Activated effector memory CD4-positive, alpha-beta T cell treated with Interleukin-2 at 50 U/mL for 16 hours (primary cell): ENCODE measurements at regions not wholly inside any gene's neighbourhood (a gene's known extent, or its start where the extent isn't known, plus 50 kb on each side); places are given as distances from the start of the nearest gene placed in this dataset.
A peak's percentile ranks its signal among the peaks of the same experiment; 100 is the strongest.
"Not testable (repeated sequence)": the region's sequence is repeated elsewhere in the genome, so short reads cannot be mapped to it uniquely, and the experiment has no call there.

Source experiments
- DNase-seq: peaks from one replicate; pipeline ENCODE4 v3.0.0-alpha.2; 2020

DNA sequence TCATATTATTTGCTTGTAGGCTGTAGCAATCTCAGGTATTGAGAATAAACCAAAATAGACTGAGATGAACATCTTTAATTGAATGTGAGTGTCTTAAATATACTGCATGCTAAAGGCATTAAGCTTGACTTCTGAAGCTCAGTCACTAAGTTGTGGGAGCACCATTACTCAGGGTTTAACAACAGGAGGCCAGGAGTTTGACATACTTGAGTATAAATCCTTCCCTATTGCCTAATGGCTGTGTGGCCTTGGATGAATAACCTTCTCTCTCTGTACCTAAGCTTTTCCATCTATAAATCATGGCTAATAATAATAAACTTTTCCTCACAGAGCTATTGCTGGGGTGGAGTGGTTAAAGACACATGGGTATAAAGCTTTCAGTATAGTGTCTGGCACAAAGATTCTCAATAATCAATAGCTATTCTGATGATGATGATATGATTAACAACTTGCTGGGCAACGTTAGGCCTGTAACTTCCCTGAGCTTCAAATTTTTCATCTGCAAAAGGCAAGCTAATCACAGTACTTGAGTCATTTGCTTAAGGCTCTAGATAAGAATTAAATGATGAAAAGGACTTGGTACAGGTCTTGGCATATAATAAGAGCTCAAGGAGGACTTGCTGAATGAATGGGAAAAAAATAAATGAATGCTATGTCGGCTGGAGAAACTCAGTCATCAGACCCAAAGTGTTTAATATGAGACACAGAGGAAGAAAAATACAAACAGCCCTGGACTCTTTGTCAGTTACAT, 174.0 kb upstream of the IL12B start:
- no peak for DNase-seq

DNA sequence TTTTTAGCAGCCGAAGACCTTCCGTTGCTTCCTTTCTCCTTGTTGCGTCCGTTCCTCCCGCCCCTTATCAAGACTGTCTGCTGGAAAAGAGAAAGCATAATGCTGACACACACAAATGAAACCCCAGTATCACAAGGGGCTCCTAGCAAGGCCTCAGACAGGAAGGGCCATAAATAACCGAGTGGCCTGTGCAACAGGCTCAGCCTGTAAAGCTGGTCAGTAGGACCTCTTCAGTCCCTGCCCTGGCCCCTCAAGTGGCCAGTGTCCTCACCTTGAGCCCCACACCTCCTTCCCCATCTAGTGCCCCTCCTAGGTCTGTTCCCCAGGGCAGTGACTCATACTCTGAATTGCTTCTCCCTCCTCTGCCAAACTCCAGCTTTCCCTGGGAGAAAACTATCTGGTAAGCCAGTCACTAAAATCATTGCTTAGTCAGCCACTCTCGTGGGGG, 174.6 kb upstream of the IL12B start:
- DNase-seq, result no peak

DNA sequence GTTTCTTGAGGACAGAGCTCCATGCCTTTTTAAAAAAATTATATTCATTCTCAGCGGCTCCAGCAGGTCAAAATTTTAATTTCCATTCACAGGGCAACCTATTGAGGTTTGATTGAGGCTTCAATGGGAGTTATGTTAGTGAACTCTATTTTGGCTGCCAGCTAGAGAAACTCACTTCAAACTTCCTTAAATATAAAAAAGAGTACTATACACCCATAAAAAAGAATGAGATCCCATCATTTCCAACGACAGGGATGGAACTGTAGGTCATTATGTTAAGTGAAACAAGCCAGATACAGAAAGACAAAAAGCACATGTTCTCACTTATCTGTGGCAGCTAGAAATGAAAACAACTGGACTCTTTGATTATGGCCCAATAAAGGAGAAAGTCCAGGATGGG, 176.8 kb upstream of the IL12B start:
- no peak for DNase-seq

DNA sequence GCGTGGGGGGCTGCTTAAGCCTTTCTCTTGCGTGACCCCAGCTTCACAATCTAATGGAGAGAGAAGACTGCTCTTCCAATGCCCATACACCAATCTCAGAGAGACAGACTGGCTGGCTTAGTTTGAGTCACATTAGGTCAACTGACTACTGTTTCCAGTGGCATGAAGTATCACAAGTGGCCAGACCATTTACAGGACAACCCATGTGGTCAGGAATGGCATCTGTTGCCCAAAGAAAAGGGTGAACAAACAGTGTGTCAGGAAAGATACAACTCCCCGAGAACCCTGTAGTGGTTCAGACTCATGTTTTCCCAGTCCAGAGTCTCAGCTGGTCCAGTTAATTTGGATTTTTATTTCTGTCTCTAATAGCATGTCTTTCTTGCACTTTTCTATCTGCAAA, 177.4 kb upstream of the IL12B start:
- no peak for DNase-seq

DNA sequence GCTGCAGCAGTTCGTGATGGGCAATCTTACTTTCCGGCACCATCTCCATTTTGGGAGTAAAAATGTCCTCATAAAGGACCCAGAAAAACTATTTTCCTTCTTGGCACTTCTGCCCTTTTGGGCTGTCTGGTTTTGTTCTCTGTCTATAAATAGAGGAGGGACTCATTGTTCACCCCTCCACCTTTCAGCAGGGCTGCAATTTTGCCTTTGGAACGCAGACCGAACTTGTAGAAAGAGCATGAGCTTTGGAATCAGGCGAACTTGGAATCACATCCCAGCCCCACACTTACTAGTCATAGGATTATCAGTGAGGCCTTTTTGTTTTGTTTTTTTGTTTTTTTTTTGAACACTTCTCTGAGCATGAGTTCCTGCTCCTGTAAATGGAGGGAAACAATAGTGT, 178.1 kb upstream of the IL12B start:
- no peak for DNase-seq

DNA sequence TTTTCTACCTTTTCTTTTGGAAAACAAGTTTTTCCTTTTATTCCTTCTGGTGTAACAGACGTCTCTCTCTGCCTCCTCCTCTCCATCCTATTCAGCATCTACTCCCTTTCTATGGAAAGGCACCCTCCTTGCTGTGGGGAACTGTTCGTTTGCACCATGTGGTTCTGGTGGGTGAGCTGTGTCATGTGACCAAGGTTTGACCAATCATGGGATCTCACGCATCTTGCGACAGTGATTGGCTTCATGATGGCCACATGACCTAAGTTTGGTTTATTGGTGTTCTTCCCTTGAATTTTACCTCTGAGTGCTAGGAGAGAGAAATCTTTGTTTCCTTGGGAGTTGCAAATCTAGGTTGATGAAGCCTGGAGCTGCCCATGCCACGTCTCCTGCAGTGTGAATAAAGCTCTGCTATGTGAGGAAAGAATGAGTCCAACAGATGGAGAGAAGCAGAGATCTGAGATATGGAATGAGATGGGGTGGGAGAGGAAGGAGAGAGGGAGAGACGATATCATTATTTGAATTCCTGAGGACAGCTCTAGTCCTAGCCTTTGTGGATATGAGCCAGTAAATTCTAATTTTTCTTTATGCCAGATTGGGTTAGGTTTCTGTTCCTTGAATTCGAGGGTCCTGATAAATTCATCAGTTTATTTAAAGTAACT, 178.8 kb upstream of the IL12B start:
- no peak for DNase-seq

DNA sequence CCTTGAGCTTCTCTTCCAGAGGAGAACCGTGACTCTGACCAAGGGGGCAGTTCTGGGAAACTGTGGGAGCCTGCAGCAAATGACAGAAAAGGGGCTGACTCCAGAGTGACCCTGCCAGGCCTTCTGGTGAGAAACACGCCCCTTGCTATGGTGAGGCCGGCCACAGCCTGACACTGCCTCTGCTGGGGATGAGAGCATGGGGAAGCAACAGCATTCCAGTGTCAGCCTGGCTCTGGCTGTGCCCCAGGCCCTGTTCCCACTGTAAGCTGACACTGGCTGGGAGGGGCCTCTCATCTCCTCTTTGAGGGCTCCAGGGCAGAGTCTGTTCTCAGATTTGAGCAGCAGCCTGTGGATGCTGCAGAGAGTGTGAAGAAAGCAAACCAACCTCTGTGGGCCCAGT, 180.0 kb upstream of the IL12B start:
- no peak for DNase-seq

DNA sequence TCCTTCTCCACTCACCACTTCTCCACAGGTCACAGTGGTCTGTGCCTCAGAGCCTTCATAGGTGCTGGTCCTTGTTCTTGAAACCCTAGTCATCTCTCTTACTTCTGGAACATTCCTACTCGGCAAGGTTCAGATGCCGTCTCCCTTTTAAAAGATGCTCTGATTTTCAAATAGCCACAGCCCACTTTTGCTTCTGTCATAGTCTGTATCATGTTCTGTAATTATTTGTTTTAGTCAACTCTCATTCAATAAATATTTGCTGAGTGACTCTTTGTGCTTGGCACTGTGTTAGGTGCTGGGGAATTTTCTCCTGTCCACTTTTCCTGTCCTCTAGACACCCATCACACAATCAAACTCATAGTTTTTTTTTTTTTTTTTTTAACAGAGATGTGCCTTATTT, 181.3 kb upstream of the IL12B start:
- no peak for DNase-seq

DNA sequence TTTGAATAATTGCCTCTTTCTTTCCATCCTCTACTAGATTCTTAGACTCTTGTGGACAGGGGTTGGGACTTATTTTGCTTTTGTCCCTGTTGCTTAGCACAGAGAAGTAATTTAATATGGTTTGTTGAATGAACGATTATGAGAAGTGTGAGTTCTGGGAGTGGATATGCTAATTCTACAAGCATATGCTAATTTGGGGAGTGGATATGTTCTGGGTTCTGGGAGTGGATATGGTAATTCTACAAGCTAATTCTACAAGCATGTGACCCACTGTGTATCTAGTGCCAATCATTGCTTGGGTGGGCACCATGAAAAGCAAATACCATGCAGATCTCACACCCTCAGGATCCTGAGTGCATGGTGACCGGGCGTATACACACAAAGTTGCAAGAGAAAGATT, 181.8 kb upstream of the IL12B start:
- DNase-seq, result no peak

DNA sequence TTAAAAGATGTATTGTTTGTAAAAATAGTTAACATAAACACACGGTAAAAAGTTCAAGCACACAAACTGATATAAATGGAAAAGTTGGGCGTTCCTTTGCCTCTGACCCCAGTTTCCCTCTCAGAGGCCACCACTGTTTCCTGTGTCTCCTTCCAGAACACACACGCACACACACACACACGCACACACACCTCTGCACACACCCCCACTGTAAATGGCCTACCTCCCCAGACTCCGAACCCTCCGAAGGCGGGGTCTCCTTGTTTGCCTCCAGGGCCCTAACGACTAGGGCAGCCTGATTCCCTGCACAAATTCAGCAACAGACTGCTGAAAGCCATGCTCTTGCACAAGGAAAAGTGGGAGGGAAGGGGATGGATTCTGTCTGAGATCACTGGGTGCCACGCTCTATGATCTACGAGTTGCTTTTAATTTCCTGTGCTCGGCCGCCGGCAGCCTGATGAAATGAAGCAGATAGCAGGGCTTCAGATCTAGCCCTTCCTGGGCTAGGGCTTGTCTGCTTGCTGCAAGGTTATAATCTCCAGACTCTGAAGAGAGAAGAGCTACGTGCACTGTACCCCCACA, 184.0 kb upstream of the IL12B start:
- DNase-seq, result no peak

DNA sequence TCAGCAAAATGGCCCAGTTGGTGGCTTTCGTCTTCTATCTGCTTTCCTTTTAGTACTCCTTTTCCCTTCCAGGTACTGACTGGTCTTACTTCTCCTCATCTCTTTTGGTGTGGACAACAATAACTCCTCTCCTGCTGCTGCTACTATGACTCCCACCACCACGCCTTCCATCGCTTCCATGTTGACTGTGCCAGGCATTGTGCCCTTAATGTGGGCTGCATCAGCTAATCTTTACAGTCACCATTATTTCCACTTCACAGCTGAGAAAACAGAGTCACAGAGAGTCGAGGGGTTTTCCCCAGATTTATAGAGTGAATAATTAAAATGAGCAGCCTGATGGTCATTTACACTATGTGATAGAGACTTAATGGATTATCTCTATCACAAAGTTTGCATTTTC, 184.9 kb upstream of the IL12B start:
- no peak for DNase-seq

DNA sequence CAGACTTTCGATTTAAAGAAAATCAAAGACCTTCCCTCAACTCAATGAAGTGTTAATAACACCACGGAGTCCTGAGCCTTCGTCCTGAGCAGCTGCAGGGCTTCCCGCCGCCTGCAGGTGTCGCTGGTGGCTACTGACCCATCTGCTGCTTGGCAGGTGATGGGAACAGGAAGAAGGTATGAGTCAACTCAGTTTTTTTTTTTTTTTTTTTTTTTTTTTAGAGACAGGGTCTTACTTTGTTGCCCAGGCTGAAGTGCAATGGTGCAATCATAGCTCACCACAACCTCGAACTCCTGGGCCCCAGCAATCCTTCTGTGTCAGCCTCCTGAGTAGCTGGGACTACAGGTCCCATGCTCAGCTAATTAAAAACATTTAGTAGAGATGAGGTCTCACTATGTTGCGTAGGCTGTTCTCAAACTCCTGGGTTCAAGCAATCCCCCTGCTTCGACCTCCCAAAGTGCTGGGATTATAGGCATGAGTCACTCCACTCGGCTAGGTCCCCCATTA, 185.7 kb upstream of the IL12B start:
- DNase-seq, result peak; percentile 50

DNA sequence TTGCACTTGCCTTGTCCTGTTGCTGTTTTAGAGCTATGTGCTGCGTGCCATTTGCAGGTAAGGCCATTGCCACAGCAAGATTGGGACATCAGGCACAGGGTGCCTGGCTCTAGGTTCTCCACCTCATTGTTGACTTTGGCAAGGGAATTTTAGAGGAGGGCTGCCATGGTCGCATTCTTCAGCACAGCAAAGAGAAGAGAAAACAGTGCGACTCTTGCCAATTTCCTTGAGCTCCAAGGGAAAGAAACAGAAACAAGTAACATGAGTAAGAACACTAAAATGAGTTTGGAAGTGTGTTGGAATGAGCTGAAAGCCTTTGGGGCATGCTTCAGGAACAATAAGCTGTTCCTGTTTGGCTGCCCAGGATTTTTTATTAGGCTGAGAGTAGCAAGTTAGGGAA, 188.1 kb upstream of the IL12B start:
- DNase-seq, result no peak

DNA sequence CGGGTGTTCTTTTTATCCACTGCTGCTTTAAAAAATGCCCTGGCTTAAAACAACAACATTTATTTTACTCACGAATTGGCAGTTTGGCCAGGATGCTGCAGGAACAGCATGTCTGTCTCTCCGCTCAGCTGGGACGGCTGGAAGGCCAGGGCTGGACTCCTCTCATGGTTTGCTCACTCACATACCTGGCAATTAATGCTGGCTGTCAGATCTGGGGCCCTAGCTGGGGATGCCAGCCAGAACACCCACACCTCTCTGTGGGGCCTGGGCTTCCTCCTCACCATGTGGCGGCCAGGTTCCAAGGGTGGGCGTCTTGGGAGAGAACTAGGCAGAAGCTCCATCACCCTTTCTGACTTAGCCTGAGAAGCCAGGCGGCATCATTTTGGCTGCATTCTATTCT, 189.1 kb upstream of the IL12B start:
- DNase-seq, result no peak

DNA sequence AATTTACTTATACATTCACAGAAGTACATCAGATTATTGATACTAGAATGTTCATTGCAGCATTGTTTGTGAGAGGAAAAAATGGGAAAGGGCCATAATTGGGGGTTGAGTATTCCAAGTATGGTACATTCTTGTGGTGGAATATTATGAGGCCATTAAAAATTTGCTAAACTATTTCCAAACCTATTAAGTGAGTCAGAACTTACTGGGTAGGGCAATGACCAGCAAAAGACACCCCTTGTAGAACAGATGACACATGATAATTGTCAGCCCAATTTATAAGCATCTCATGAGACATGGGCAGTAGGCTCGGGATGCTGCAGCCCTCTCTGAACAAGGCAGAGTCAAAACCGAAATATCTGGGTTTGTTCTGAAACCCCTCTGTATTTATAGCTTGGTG, 192.6 kb upstream of the IL12B start:
- DNase-seq, result no peak

DNA sequence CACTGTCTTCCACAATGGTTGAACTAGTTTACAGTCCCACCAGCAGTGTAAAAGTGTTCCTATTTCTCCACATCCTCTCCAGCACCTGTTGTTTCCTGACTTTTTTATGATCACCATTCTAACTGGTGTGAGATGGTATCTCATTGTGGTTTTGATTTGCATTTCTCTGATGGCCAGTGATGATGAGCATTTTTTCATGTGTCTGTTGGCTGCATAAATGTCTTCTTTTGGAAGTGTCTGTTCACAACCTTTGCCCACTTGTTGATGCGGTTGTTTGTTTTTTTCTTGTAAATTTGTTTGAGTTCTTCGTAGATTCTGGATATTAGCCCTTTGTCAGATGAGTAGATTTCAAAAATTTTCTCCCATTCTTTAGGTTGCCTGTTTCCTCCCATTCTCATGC, 194.0 kb upstream of the IL12B start:
- DNase-seq, result not testable (repeated sequence)

DNA sequence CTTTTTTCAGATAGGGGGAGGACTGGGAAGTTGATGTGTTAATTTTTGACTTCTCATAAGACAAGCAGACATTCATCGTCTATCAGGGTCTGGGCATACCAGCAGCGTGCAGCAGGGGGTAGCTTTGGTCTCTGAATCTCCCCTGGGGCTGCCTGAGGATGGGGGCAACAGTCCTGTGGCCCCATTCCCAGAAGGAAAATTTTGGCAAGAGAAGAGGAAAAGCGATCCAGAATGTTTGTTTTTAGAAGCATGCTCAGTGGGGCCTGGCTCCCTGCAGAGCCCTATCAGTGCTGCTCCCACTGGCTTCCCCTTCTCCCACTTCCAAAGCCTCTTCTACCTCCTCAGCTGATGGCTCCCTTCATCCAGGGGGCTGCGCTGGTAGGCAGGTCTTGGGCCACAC, 194.8 kb upstream of the IL12B start:
- no peak for DNase-seq

DNA sequence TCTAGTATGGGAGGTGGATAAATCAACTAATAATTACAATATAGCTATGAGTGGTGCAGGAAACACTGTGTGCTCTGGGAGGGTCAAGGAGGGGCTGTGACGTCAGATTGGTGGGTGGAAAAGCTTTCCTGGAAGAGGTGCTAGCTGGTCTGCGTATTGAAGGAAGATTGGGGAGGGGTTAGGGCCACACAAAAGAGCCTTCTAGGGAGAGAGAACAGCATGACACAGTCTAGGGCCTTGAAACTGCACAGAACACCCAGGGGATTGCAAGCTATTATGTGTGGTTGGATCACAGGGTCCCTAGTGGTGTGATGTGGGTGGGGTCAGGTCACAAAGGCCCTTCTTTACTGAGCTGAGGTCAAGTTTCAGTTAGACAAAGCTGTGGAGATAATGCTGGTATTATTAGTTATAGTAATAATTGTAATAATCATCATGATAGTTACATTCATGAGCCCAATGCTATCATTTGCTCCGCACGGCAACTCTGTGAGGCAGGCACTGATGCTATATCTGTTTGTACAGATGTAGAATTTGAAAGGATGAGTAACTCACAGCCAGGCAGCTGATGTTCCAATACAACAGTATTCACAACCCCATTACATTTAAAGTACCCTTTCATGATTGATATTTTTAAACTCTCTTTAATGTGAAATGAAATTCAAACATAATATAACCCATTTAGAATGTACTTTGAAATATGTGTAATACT, 197.4 kb upstream of the IL12B start:
- DNase-seq, result no peak

DNA sequence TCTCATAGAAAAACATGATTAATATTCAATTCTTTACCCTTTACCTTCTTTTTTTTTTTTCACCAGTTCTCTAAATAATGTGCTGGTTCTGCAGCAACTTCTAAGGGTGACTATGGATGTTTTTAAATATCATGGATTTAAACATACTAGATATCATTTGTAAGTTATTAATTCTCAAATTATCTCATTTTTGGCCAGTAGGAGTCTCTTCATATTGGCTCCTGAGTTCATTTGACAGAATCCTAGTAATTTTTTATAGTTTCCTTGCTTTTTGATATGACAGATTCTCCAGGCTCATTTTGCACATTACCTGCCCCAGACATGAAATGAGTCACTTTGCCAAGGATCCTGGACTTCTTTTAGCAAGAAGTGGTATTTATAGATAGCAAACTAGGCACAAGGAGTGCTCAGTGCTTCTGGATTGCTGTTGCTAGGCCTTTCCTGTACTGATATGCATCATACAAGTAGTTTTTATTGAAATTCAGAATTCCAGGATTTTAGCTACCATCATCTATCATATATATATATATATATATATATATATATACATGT, 201.3 kb upstream of the IL12B start:
- DNase-seq, result no peak

DNA sequence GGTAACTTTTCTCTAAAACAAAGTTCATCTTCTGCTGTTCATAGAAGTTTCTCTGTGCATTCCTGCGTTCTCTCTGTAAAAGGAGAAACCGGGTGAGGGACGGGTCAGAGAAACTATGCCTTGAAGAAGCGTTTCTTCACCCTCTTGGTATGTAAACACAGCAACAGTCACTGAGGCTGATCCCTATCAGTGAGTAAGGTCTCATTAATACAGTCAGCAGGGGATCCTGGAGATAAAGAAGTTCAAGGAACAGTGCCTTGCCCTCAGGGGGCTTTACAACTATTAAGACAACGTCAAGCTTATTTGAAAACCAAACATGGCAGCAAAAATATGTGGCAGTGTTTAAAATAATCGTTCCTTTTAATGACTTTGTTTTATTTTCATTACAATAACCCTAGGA, 202.9 kb upstream of the IL12B start:
- no peak for DNase-seq

DNA sequence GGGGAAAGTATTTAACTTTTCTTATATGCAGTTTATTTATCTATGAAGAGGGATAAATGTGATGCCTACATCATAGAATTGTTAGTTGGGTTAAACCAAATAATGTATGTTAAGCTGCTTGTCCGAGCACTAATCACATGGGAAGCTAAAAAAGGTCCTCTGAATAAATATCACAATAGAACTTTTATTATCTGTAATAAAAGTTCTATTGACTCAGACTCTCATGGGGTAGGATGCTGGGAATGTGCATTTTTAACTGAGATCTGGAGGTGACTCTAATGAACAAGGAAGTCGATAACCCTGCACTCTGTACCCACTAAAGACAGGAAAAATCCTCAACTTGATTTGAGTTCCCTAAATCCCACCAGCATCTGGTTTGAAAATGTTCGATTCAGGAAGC, 205.9 kb upstream of the IL12B start:
- DNase-seq, result no peak

DNA sequence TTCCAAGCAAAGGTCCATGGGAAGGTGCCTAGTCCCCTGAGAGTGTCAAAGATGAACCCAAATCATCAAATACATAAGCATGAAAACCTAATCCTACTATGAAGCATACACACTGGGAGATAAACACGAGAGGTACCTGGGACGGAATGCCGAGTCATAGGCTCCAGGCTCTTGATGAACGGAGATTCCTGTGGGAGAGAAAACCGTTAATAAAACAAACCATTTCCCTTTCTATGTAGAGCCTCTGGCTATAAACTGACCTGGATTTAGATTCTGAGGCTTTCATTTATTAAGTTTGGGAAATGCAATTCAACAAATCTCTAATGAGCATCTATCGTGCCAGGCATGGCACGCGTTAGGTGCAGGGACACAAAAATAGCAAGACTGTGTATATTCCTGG, 206.4 kb upstream of the IL12B start:
- DNase-seq, result no peak

DNA sequence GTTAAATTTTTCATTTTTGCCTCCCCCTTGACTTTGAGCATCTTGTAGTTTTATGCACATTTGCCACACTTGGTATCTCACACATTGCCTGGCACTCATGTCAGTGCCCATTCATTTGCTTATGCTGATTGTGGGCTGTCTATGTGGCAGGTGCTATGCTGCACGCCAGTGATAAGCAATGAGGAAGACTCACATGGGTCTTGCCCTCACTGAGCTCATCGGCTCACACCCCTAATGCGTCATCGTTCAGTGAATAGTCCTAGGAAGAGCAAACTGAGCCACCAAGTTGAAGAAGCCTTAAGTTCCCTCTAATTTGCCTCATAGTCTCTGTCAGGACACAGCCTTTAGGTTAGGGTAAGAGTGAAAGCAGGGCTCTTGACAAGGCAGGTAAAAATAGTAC, 209.4 kb upstream of the IL12B start:
- no peak for DNase-seq
